Body of pancreas (tissue), 4 donors: ENCODE measurements at regions not wholly inside any gene's neighbourhood (a gene's known extent, or its start where the extent isn't known, plus 50 kb on each side); places are given as distances from the start of the nearest gene placed in this dataset.

Experiments
- ATAC-seq: fragments of 150-250 bp; one replicate; pipeline ENCODE4 v1.9.1; 2016
- DNase-seq, 4 donors: peaks; one replicate each; pipeline ENCODE4 v3.0.0-alpha.2; 2019
- H3K27ac ChIP-seq, 4 donors: fragments of 200-600 bp; sonication (generic); 1 replicate in 3 of 4; 2 replicates in 1 of 4; pipeline versions ENCODE4 v1.5.1 to v1.6.1; 2016 to 2019; ENCODE audit warnings: mild to moderate bottlenecking in 1 of 4, mixed read lengths in 1 of 4, moderate library complexity in 1 of 4
- H3K27me3 ChIP-seq, 2 donors: fragments of 200-600 bp; sonication (generic); one replicate each; pipeline ENCODE4 v1.6.0; 2016; ENCODE audit warnings: mild to moderate bottlenecking in 1 of 2
- H3K36me3 ChIP-seq, 2 donors: fragments of 200-600 bp; sonication (generic); replicated peaks in 1 of 2; 2 replicates each; pipeline ENCODE4 v1.5.1; 2016; ENCODE audit warnings: low read depth in 2 of 2; ENCODE audit not compliant: insufficient read depth in 1 of 2
- H3K4me1 ChIP-seq: fragments of 200-600 bp; sonication (generic); one replicate; pipeline ENCODE4 v1.6.0; 2016
- H3K4me3 ChIP-seq, 2 donors: fragments of 200-600 bp; sonication (generic); 1 replicate in 1 of 2; 2 replicates in 1 of 2; pipeline ENCODE4 v1.5.1; 2016 to 2019
- H3K9me3 ChIP-seq, 3 donors: fragments of 200-600 bp; sonication (generic); 1 replicate in 2 of 3; 2 replicates in 1 of 3; pipeline ENCODE4 v1.5.1; 2016
- POLR2A ChIP-seq, 3 donors: fragments of 450-650 bp; IDR thresholded peaks; one replicate each; pipeline ENCODE4 v1.6.1; 2016; ENCODE audit warnings: antibody characterized with exemption in 3 of 3, mild to moderate bottlenecking in 2 of 3
- WGBS, 2 donors: methylation state at CpG; one replicate each; pipeline ENCODE4 v1.1.5; 2017; 5-methylcytosine and 5-hydroxymethylcytosine counted together
- intact Hi-C: fragments of 100-400 bp; cut with DNase I; formaldehyde crosslinking; loops from one replicate; pipeline ENCODE4 v1.15.1; 2023
- TF ChIP-seq, protein P1 (sequence below), 7 experiments: fragments of 450-650 bp in 4 of 7; fragments of 200-600 bp in 3 of 7; sonication (generic) in 3 of 7; IDR thresholded peaks; one replicate each; pipeline ENCODE4 v1.5.1; 2016 to 2019; ENCODE audit warnings: antibody characterized with exemption in 7 of 7

DNA sequence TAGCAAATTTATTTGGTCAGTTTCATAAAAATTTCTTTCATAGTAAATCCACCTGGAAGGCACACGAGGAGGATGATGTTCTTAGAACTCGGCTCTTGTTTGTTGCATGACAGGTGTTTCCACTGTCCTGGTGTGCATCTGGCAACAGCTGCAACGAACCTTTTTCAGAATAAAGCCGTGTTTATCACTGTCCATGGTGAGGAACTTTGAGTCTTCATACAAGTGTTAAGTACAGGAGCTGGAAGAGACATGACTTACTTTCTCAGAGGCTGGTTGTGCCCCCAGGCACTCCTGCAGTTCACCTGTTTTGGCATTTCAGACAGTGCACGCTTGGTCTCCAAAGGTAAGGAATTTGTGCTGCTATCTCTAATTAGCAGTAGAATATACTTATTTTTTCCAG is 97.1 kb downstream of the ADAMTS1 start:
- Histone ChIP-seq H3K27ac (no peak overlapping the region), H3K4me1 (no peaks in the 10 kb centered on the region), H3K4me3 (no peak overlapping the region), H3K27me3 (no peaks in the 10 kb centered on the region), H3K36me3 (no peaks in the 10 kb centered on the region), H3K9me3 (no peaks in the 10 kb centered on the region)
- no peak for DNase-seq
- no peak for TF ChIP-seq POLR2A (IDR thresholded peaks at IDR 0.05)
- TF ChIP-seq, protein P1, sequence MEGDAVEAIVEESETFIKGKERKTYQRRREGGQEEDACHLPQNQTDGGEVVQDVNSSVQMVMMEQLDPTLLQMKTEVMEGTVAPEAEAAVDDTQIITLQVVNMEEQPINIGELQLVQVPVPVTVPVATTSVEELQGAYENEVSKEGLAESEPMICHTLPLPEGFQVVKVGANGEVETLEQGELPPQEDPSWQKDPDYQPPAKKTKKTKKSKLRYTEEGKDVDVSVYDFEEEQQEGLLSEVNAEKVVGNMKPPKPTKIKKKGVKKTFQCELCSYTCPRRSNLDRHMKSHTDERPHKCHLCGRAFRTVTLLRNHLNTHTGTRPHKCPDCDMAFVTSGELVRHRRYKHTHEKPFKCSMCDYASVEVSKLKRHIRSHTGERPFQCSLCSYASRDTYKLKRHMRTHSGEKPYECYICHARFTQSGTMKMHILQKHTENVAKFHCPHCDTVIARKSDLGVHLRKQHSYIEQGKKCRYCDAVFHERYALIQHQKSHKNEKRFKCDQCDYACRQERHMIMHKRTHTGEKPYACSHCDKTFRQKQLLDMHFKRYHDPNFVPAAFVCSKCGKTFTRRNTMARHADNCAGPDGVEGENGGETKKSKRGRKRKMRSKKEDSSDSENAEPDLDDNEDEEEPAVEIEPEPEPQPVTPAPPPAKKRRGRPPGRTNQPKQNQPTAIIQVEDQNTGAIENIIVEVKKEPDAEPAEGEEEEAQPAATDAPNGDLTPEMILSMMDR (IDR thresholded peaks at IDR 0.05), result no peak
- ATAC-seq, result no peak
- 56 to 68% methylated on average over 5 of the region's 5 CpGs for WGBS, 2 donors
- intact Hi-C loops, result no loop called here

GRCh38 chr21:26747216-26747615 is 98.0 kb downstream of the ADAMTS1 start:
- intact Hi-C loops, result no loop called here
- Histone ChIP-seq H3K4me1 (no peaks in the 10 kb centered on the region), H3K9me3 (no peaks in the 10 kb centered on the region), H3K36me3 (no peaks in the 10 kb centered on the region), H3K27ac (no peak overlapping the region), H3K4me3 (no peak overlapping the region), H3K27me3 (no peaks in the 10 kb centered on the region)
- WGBS, 2 donors, result 73 to 76% methylated on average over 2 of the region's 2 CpGs
- DNase-seq, result no peak
- TF ChIP-seq POLR2A (IDR thresholded peaks at IDR 0.05), result no peak
- TF ChIP-seq, protein P1 (IDR thresholded peaks at IDR 0.05), result no peak
- ATAC-seq, result no peak

- ATAC-seq (no peak), DNase-seq (no peak)
- TF ChIP-seq, protein P1 (IDR thresholded peaks at IDR 0.05), result no peak
- no peak for TF ChIP-seq POLR2A (IDR thresholded peaks at IDR 0.05)
- Histone ChIP-seq H3K27ac (no peak overlapping the region), H3K4me1 (no peaks in the 10 kb centered on the region), H3K4me3 (no peak overlapping the region), H3K36me3 (no peaks in the 10 kb centered on the region), H3K27me3 (no peaks in the 10 kb centered on the region), H3K9me3 (no peaks in the 10 kb centered on the region)
- WGBS, 2 donors, result 69 to 72% methylated on average over 2 of the region's 2 CpGs
- intact Hi-C loops, result no loop called here
Measured at GRCh38 chr21:26743524-26743923, 101.7 kb downstream of the ADAMTS1 start.

GRCh38 chr21:26739189-26739588 is 106.0 kb downstream of the ADAMTS1 start:
- intact Hi-C loops, result no loop called here
- Histone ChIP-seq H3K36me3 (no peaks in the 10 kb centered on the region), H3K4me3 (no peak overlapping the region), H3K27me3 (no peaks in the 10 kb centered on the region), H3K4me1 (no peaks in the 10 kb centered on the region), H3K9me3 (no peaks in the 10 kb centered on the region), H3K27ac (no peak overlapping the region)
- WGBS, 2 donors, result 20 to 22% methylated on average over 1 of the region's 1 CpG
- no peak for DNase-seq
- TF ChIP-seq POLR2A (IDR thresholded peaks at IDR 0.05), result no peak
- TF ChIP-seq, protein P1 (IDR thresholded peaks at IDR 0.05), result no peak
- no peak for ATAC-seq

GRCh38 chr21:26736449-26736848 is 108.8 kb downstream of the ADAMTS1 start:
- DNase-seq, result no peak
- Histone ChIP-seq H3K27me3 (no peaks in the 10 kb centered on the region), H3K27ac (no peak overlapping the region), H3K4me3 (no peak overlapping the region), H3K9me3 (no peaks in the 10 kb centered on the region), H3K4me1 (peaks cover 3% of the 10 kb centered on the region), H3K36me3 (no peaks in the 10 kb centered on the region)
- no peak for TF ChIP-seq POLR2A (IDR thresholded peaks at IDR 0.05)
- TF ChIP-seq, protein P1 (IDR thresholded peaks at IDR 0.05), result no peak
- 83 to 88% methylated on average over 1 of the region's 1 CpG for WGBS, 2 donors
- ATAC-seq, result no peak
- intact Hi-C loops, result no loop called here
